A673 (cell line): ENCODE measurements at regions not wholly inside any gene's neighbourhood (a gene's known extent, or its start where the extent isn't known, plus 50 kb on each side); places are given as distances from the start of the nearest gene placed in this dataset.

Experiments
- EZH2 ChIP-seq: fragments of 200-600 bp; sonication (generic); IDR thresholded peaks from 2 replicates; pipeline ENCODE4 v1.6.1; 2017; ENCODE audit warnings: borderline replicate concordance, low read depth, mild to moderate bottlenecking, mixed read lengths, antibody characterized with exemption, low read length; ENCODE audit not compliant: poor library complexity, severe bottlenecking
- TF ChIP-seq, protein P1 (sequence below): fragments of 300-800, 200-600 bp; sonication (generic); conservative IDR thresholded peaks from 2 replicates; pipeline ENCODE4 v1.5.1; 2017; ENCODE audit warnings: low read depth, mild to moderate bottlenecking, antibody characterized with exemption, low read length, moderate library complexity, mixed read lengths

GRCh38 chr10:4579844-4580243 lies 246.2 kb upstream of the AKR1E2 start:
- TF ChIP-seq, protein P1, sequence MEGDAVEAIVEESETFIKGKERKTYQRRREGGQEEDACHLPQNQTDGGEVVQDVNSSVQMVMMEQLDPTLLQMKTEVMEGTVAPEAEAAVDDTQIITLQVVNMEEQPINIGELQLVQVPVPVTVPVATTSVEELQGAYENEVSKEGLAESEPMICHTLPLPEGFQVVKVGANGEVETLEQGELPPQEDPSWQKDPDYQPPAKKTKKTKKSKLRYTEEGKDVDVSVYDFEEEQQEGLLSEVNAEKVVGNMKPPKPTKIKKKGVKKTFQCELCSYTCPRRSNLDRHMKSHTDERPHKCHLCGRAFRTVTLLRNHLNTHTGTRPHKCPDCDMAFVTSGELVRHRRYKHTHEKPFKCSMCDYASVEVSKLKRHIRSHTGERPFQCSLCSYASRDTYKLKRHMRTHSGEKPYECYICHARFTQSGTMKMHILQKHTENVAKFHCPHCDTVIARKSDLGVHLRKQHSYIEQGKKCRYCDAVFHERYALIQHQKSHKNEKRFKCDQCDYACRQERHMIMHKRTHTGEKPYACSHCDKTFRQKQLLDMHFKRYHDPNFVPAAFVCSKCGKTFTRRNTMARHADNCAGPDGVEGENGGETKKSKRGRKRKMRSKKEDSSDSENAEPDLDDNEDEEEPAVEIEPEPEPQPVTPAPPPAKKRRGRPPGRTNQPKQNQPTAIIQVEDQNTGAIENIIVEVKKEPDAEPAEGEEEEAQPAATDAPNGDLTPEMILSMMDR = no peak
- no peak for TF ChIP-seq EZH2
